Calu3 (cell line): ENCODE measurements at regions not wholly inside any gene's neighbourhood (a gene's known extent, or its start where the extent isn't known, plus 50 kb on each side); places are given as distances from the start of the nearest gene placed in this dataset.

Source experiments
- BruUV-seq: library from RNA; stranded (reverse); fragments of 400-500 nt; replicated peaks from 2 replicates; lab custom pipeline; 2021; lab: Mats Ljungman, UMichigan
- CTCF ChIA-PET: fragments of 300-600 bp; sonication (Branson Sonifier 250); formaldehyde crosslinking; loops from one replicate; lab custom pipeline; 2022; ENCODE audit warnings: antibody characterized with exemption; lab: Charles Lee
- DNase-seq: peaks from one replicate; pipeline ENCODE4 v3.0.0; 2022
- H3K27ac Mint-ChIP-seq: one replicate; pipeline ENCODE4 v1.8.0; 2022; ENCODE audit warnings: mixed read lengths; ENCODE audit not compliant: unreplicated experiment
- H3K27me3 Mint-ChIP-seq: one replicate; pipeline ENCODE4 v1.8.0; 2022; ENCODE audit warnings: mixed read lengths; ENCODE audit not compliant: unreplicated experiment
- H3K36me3 Mint-ChIP-seq: one replicate; pipeline ENCODE4 v1.8.0; 2022; ENCODE audit warnings: mild to moderate bottlenecking, moderate library complexity, mixed read lengths; ENCODE audit not compliant: insufficient read depth, unreplicated experiment
- H3K4me1 Mint-ChIP-seq: one replicate; pipeline ENCODE4 v1.8.0; 2022; ENCODE audit warnings: mild to moderate bottlenecking, low read depth, mixed read lengths; ENCODE audit not compliant: unreplicated experiment
- H3K4me3 Mint-ChIP-seq: one replicate; pipeline ENCODE4 v1.8.0; 2022; ENCODE audit warnings: mild to moderate bottlenecking, low read depth, moderate library complexity, mixed read lengths; ENCODE audit not compliant: unreplicated experiment
- H3K9me3 Mint-ChIP-seq: one replicate; pipeline ENCODE4 v1.8.0; 2022; ENCODE audit warnings: low read depth, mixed read lengths; ENCODE audit not compliant: unreplicated experiment
- intact Hi-C: fragments of 100-400 bp; cut with micrococcal nuclease; formaldehyde crosslinking; loops from one replicate; pipeline ENCODE4 v1.10.0; 2022; ENCODE audit not compliant: unreplicated experiment
- TF ChIP-seq, protein P1 (sequence below): fragments of 200-600 bp; IDR thresholded peaks from one replicate; pipeline ENCODE4 v1.8.0; 2022; ENCODE audit warnings: antibody characterized with exemption; ENCODE audit not compliant: unreplicated experiment

DNA sequence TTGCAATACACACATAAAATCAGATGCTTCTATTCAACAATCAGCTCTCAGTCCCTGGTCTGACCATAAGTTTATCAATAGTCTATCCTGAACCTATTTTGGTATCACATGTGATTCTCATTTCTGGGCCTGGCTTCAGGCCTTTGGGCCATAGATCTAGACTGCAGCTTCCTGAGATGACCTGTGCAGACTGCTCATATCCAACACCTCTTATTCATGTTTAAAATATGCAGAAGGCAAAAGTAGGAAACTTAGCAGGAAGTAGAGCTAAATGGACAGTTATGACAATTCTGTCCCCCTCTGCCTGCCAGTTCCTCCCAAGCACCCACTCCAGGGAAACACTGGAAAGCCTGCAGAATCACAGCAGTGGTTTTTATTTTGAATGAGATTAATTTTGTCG, 53.3 kb downstream of the C7orf25 start:
- CTCF ChIA-PET: interaction anchor here (0.9 to 1.0 kb wide), 2 partner anchors 18 to 31 kb away, joined by 3 to 4 read pairs; no protein-coding TSS in a partner anchor
- Mint-ChIP-seq H3K27ac (no peak overlapping the region), H3K9me3 (peaks cover 7% of the 10 kb centered on the region), H3K27me3 (peaks cover 39% of the 10 kb centered on the region), H3K36me3 (peaks cover 15% of the 10 kb centered on the region), H3K4me3 (no peak overlapping the region), H3K4me1 (peaks cover 11% of the 10 kb centered on the region)
- DNase-seq: no peak
- TF ChIP-seq, protein P1, sequence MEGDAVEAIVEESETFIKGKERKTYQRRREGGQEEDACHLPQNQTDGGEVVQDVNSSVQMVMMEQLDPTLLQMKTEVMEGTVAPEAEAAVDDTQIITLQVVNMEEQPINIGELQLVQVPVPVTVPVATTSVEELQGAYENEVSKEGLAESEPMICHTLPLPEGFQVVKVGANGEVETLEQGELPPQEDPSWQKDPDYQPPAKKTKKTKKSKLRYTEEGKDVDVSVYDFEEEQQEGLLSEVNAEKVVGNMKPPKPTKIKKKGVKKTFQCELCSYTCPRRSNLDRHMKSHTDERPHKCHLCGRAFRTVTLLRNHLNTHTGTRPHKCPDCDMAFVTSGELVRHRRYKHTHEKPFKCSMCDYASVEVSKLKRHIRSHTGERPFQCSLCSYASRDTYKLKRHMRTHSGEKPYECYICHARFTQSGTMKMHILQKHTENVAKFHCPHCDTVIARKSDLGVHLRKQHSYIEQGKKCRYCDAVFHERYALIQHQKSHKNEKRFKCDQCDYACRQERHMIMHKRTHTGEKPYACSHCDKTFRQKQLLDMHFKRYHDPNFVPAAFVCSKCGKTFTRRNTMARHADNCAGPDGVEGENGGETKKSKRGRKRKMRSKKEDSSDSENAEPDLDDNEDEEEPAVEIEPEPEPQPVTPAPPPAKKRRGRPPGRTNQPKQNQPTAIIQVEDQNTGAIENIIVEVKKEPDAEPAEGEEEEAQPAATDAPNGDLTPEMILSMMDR: no peak
- BruUV-seq: no TSS peak
- intact Hi-C loops: no loop called here

DNA sequence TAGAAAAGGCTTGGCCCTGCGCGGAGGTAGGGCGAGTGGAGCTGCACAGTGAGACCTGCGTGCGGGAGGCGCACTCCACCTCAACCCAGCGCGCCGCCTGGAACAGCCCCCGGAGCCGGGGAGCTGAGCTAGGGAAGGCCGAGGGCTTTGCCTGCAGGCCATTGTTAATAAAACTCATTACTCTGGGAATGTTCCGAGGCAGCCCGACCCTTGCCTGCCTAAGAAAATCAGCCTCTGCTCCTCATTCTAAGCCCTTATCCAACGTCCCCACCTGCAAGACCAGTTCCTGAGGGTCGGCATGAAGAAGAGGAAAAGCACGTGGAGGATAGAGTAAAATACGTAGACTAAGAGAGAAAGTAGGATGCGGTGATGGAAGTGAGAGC, 55.3 kb downstream of the C7orf25 start:
- CTCF ChIA-PET: interaction anchor here (1.4 to 1.5 kb wide), 2 partner anchors 9 to 20 kb away, joined by 3 to 5 read pairs; no protein-coding TSS in a partner anchor
- intact Hi-C loops: no loop called here

DNA sequence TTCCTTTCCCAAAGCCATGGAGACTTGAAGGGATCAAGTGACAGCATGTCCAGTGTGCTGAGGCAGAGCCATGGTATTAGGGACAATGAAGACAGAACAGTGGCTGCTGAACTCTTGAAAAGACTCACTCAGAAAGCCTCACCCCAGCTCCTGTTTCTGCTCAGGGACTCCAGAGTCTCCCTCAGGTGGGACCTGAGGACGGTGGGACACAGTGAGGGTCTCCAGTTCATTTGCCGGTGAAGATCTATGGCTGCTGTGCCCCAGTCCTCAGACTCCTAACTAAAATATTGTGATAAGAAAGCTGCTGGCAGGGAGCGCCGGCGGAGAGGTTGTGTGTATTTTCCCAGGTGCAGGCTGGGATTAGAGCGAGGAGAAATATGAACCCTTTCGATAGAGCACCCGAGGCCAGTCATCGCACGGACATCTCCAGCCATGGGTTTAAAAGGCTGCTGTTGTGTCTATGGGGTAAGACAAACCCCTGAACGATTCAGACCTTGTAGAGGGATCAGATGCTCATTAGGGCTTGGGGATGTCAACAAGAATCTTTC, 57.2 kb downstream of the C7orf25 start:
- peaks cover 15% of the 10 kb centered on the region for H3K36me3 Mint-ChIP-seq
- H3K4me3 Mint-ChIP-seq: no peak overlapping the region
- H3K27me3 Mint-ChIP-seq: peaks cover 35% of the 10 kb centered on the region
- TF ChIP-seq, protein P1: no peak
- no peaks in the 10 kb centered on the region for H3K9me3 Mint-ChIP-seq
- DNase-seq: no peak
- CTCF ChIA-PET: no interaction called here
- H3K27ac Mint-ChIP-seq: no peak overlapping the region
- BruUV-seq: no TSS peak
- intact Hi-C loops: no loop called here
- peaks cover 11% of the 10 kb centered on the region for H3K4me1 Mint-ChIP-seq

More for the DNA sequence above, 55.3 kb downstream of the C7orf25 start:
- no peaks in the 10 kb centered on the region for H3K9me3 Mint-ChIP-seq
- no TSS peak for BruUV-seq
- H3K27ac Mint-ChIP-seq: peak overlapping the region; percentile 48
- TF ChIP-seq, protein P1: no peak
- no peak for DNase-seq
- H3K36me3 Mint-ChIP-seq: peaks cover 15% of the 10 kb centered on the region
- peak overlapping the region; percentile 84 for H3K4me3 Mint-ChIP-seq
- peaks cover 36% of the 10 kb centered on the region for H3K27me3 Mint-ChIP-seq
- H3K4me1 Mint-ChIP-seq: peaks cover 11% of the 10 kb centered on the region

DNA sequence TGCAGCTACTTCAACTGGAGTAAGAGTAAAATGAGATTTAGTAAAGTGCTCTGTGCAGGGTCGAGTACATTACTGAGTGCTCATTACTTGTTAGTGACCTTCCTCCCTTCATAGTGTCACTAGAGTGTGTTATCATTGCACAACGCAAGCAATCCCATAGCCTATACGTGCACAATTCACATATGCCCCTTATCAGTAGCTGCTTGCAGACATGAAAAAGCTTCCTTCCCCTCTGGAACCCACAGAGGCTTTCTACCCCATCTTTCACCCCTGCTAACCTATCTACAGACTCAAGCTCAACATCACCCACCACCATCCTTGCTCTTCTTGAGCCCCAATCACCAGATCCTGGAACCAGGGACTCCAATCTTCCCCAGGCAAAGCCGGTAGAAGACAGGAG, 59.3 kb downstream of the C7orf25 start:
- intact Hi-C loops: no loop called here
- Mint-ChIP-seq H3K36me3 (peaks cover 12% of the 10 kb centered on the region), H3K9me3 (no peaks in the 10 kb centered on the region), H3K4me1 (peaks cover 9% of the 10 kb centered on the region), H3K27ac (no peak overlapping the region), H3K27me3 (peaks cover 51% of the 10 kb centered on the region), H3K4me3 (no peak overlapping the region)
- TF ChIP-seq, protein P1: no peak
- no TSS peak for BruUV-seq
- CTCF ChIA-PET: interaction anchor here (0.6 to 1.2 kb wide), 2 partner anchors 10 to 26 kb away, joined by 3 to 7 read pairs; no protein-coding TSS in a partner anchor
- no peak for DNase-seq
